Stomach (tissue), 8 donors: ENCODE measurements at regions not wholly inside any gene's neighbourhood (a gene's known extent, or its start where the extent isn't known, plus 50 kb on each side); places are given as distances from the start of the nearest gene placed in this dataset.

Source experiments
- DNase-seq, 2 donors: peaks; one replicate each; pipeline versions ENCODE4 v3.0.0 to v3.0.0-alpha.2; 2013 to 2019
- H3K27ac ChIP-seq, 5 donors: fragments of 200-600 bp in 4 of 5; sonication (generic) in 4 of 5; one replicate each; pipeline ENCODE4 v1.5.1; 2013 to 2019; ENCODE audit warnings: mild to moderate bottlenecking in 1 of 5, moderate library complexity in 1 of 5
- H3K27me3 ChIP-seq, 3 donors: fragments of 200-600 bp; sonication (generic); one replicate each; pipeline ENCODE4 v1.5.1; 2017 to 2019; ENCODE audit warnings: mixed run types in 1 of 3
- H3K36me3 ChIP-seq, 4 donors: fragments of 200-600 bp; sonication (generic); 1 replicate in 3 of 4; 2 replicates in 1 of 4; pipeline ENCODE4 v1.5.1; 2016 to 2019
- H3K4me1 ChIP-seq, 4 donors: fragments of 200-600 bp; sonication (generic); one replicate each; pipeline ENCODE4 v1.5.1; 2016 to 2019
- H3K4me3 ChIP-seq, 4 donors: fragments of 200-600 bp; sonication (generic) in 3 of 4; one replicate each; pipeline ENCODE4 v1.5.1; 2016 to 2019; ENCODE audit warnings: mild to moderate bottlenecking in 1 of 4
- H3K9me3 ChIP-seq, 4 donors: fragments of 200-600 bp; sonication (generic); one replicate each; pipeline ENCODE4 v1.5.1; 2016 to 2019
- EP300 ChIP-seq: sonication (generic); formaldehyde crosslinking; IDR thresholded peaks from one replicate; pipeline ENCODE4 v1.6.1; 2017; ENCODE audit warnings: antibody characterized with exemption
- POLR2A ChIP-seq, 4 donors: fragments of 450-650 bp; IDR thresholded peaks; one replicate each; pipeline ENCODE4 v1.6.1; 2016; ENCODE audit warnings: antibody characterized with exemption in 4 of 4, control low read depth in 2 of 4, mild to moderate bottlenecking in 1 of 4, moderate library complexity in 1 of 4
- POLR2AphosphoS5 ChIP-seq, 3 donors: sonication (generic); formaldehyde crosslinking; IDR thresholded peaks; one replicate each; pipeline ENCODE4 v1.6.1; 2016; ENCODE audit warnings: antibody characterized with exemption in 3 of 3
- WGBS, 5 donors: extraction: QIAGEN DNeasy Blood & Tissue Kit in 3 of 5; methylation state at CpG; one replicate each; pipeline versions ENCODE4 v1.1.5 to v1.1.7; 2013 to 2018; 5-methylcytosine and 5-hydroxymethylcytosine counted together
- intact Hi-C: fragments of 100-400 bp; cut with DNase I; formaldehyde crosslinking; loops from one replicate; pipeline ENCODE4 v1.15.1; 2023; ENCODE audit warnings: low total_unique reads
- TF ChIP-seq, protein P1 (sequence below), 7 experiments: fragments of 450-650 bp in 4 of 7; fragments of 200-600 bp in 3 of 7; sonication (generic) in 3 of 7; IDR thresholded peaks; one replicate each; pipeline ENCODE4 v1.5.1; 2016 to 2019; ENCODE audit warnings: antibody characterized with exemption in 7 of 7, control low read depth in 2 of 7, mild to moderate bottlenecking in 1 of 7
- donor health status: healthy with polysubstance abuse.
- donor health status: Bipolar disorder and iron deficiency.
- donor health status: healthy.

DNA sequence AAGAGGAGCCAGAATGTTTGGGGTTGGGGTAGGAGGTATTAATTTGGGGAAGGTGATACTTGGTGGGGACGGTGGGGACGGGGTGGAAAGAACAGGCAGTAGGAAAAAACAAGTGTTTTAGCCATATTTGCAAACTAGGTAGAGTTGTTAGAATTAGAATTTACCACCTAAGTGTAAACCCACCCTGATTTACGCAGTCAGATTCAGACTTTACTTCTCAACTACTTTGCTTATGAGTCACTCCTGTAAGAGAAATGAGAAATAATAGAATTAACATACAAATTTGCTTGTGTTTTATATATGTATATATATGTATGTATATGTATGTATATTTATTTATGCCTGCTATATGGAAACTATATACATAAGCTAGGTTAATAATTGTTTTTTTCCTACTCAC, 1168.2 kb upstream of the ZEB2 start:
- Histone ChIP-seq H3K36me3 (no peaks in the 10 kb centered on the region), H3K4me3 (no peak overlapping the region), H3K9me3 (no peaks in the 10 kb centered on the region), H3K4me1 (peaks cover 0 to 27% (median 8%) of the 10 kb centered on the region in 4 donors), H3K27me3 (no peaks in the 10 kb centered on the region), H3K27ac (peak overlapping the region in 4 of 5 donors; percentile 56 to 75 (median 66))
- DNase-seq: no peak
- 65 to 86% (median 80%) methylated on average over 3 of the region's 3 CpGs for WGBS, 5 donors
- TF ChIP-seq EP300 (no peak), POLR2A (IDR thresholded peaks at IDR 0.05) (no peak), POLR2AphosphoS5 (IDR thresholded peaks at IDR 0.05) (no peak)
- TF ChIP-seq, protein P1, sequence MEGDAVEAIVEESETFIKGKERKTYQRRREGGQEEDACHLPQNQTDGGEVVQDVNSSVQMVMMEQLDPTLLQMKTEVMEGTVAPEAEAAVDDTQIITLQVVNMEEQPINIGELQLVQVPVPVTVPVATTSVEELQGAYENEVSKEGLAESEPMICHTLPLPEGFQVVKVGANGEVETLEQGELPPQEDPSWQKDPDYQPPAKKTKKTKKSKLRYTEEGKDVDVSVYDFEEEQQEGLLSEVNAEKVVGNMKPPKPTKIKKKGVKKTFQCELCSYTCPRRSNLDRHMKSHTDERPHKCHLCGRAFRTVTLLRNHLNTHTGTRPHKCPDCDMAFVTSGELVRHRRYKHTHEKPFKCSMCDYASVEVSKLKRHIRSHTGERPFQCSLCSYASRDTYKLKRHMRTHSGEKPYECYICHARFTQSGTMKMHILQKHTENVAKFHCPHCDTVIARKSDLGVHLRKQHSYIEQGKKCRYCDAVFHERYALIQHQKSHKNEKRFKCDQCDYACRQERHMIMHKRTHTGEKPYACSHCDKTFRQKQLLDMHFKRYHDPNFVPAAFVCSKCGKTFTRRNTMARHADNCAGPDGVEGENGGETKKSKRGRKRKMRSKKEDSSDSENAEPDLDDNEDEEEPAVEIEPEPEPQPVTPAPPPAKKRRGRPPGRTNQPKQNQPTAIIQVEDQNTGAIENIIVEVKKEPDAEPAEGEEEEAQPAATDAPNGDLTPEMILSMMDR (IDR thresholded peaks at IDR 0.05): no peak
- intact Hi-C loops: no loop called here

DNA sequence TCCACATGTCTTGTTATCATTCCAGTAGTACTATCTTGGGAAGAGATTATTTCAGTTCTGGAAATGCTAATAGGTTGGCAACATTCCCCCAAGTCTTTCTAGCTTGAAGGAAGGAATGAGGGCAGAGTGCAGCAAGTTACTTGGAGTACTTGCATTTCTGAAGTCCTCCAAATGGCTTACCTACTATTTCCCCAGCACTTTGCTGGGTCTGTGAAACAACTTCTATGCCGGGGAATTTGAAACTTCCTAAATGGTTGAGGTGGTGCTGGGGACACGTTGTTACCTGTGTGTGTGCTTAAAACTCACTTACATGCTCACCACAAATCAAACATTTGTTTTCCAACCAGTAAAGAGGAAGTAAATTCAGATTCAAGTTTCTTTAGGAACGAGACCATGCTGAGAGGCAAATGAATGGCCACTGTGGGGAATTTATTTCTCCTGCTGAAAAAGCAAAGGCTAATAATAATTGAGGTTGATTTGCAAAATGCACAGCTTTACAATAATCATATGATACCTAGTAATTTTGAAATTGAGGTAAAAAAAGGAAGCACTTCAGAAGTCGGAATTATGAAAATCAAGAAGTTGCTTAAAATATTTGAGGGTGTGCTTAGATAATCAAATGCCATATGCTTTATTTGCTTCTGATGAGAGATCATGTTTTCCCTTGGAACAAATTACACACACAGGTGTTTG, 1167.7 kb upstream of the ZEB2 start:
- DNase-seq: peak in 1 of 2 donors; percentile 16
- Histone ChIP-seq H3K27ac (peak overlapping the region; percentile 53 to 75 (median 65)), H3K27me3 (no peaks in the 10 kb centered on the region), H3K9me3 (no peaks in the 10 kb centered on the region), H3K36me3 (no peaks in the 10 kb centered on the region), H3K4me3 (no peak overlapping the region), H3K4me1 (peaks cover 0 to 24% (median 8%) of the 10 kb centered on the region in 4 donors)
- intact Hi-C loops: no loop called here
- WGBS, 5 donors: 23 to 32% (median 25%) methylated on average over 4 of the region's 4 CpGs
- TF ChIP-seq, protein P1 (IDR thresholded peaks at IDR 0.05): no peak
- peak in 1 of 3 donors; percentile 6 for TF ChIP-seq POLR2AphosphoS5 (IDR thresholded peaks at IDR 0.05)

DNA sequence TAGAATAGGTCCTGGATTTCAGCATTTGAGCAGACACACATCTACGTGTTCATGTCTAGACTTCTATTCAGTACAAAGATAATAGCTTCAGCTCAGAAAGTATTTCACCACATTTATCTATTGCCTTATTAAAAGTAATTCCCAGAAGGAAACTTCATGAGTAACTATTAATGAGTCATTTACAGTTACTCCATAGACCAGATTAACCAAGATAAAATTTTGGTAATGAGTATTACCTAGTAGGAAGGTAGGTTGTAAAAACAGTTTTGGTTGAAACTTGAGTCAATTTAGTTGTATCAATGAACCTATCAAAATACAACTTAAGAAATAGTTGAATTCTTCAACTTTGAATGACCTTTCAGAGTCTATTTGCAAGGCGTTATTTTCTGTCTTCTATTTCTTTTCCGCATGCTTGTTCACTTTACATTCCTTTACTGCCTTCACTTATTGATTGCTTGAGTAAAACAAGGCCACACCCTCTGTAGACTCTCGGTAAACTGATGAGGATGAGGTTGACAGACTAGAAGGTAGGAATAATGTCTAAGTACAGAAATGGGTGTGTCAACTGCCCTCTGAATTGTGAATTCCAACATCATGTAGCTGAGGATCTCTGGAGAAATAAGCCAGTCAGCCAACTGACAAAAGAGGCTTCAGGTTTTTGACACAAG, 1165.6 kb upstream of the ZEB2 start:
- H3K27ac ChIP-seq: no peak overlapping the region
- H3K4me1 ChIP-seq: peaks cover 0 to 24% (median 8%) of the 10 kb centered on the region in 4 donors
- 66 to 89% (median 86%) methylated on average over 4 of the region's 4 CpGs for WGBS, 5 donors
- no peaks in the 10 kb centered on the region for H3K9me3 ChIP-seq
- H3K27me3 ChIP-seq: no peaks in the 10 kb centered on the region
- H3K4me3 ChIP-seq: no peak overlapping the region
- H3K36me3 ChIP-seq: no peaks in the 10 kb centered on the region
- DNase-seq: no peak
- intact Hi-C loops: no loop called here
- TF ChIP-seq, protein P1 (IDR thresholded peaks at IDR 0.05): no peak
- TF ChIP-seq POLR2AphosphoS5 (IDR thresholded peaks at IDR 0.05) (no peak), POLR2A (IDR thresholded peaks at IDR 0.05) (no peak), EP300 (no peak)

DNA sequence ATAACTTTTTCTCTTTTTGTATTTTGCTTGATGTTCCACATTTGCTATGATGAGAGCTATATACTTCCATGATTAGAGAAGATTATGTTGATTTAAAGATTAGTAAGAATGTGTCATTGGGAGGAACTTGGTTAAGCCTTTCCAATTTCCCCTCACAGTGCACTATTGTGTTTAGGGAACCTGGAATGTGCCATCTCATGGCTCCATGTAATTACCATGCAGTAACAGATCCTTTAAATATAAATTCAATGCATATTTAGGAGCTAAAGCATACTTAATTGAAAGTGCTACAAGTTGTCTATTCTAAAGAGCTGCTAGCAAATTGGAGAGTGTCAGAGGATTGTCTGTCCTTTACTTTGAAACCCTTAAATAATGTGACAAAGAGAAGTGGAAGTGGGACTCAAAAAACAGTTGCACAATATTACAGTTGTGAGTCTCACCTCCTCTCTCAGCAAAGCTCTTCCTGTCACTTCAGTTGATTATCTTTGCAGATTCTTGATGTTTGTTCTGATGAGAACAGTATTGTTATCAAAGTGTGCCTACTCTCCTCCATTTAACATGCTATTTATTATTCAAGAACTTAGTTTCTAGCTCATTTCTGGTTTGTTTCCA, 1162.7 kb upstream of the ZEB2 start:
- no peak for DNase-seq
- no peak overlapping the region for H3K27ac ChIP-seq
- no peaks in the 10 kb centered on the region for H3K9me3 ChIP-seq
- H3K36me3 ChIP-seq: no peaks in the 10 kb centered on the region
- TF ChIP-seq, protein P1 (IDR thresholded peaks at IDR 0.05): no peak
- no peak for TF ChIP-seq EP300
- no peak for TF ChIP-seq POLR2A (IDR thresholded peaks at IDR 0.05)
- no peak for TF ChIP-seq POLR2AphosphoS5 (IDR thresholded peaks at IDR 0.05)
- H3K4me3 ChIP-seq: no peak overlapping the region
- peaks cover 0 to 15% (median 6%) of the 10 kb centered on the region in 4 donors for H3K4me1 ChIP-seq
- H3K27me3 ChIP-seq: no peaks in the 10 kb centered on the region
- intact Hi-C loops: no loop called here
